ENCODE measurements at regions not wholly inside any gene's neighbourhood (a gene's known extent, or its start where the extent isn't known, plus 50 kb on each side); places are given as distances from the start of the nearest gene placed in this dataset.

DNA sequence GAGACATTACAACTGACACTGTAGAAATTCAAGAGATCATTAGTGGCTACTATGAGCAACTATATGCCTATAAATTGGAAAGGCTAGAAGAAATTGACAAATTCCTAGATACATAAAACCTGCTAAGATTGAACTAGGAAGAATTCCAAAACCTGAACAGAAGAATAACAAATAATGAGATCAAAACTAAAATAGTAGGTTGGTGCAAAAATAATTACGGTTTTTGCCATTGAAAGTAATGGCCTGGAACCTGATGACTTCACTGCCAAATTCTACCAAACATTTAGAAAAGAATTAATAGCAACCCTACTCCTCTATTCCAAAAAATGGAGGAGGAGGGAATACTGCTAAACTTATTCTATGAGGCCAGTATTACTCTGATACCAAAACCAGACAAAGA is 824.9 kb downstream of the KLHL13 start:
- Histone ChIP-seq H3K27me3 (ENCODE audit: control insufficient read depth in 2 of 2, insufficient read depth in 2 of 2, low read length in 2 of 2) (no peaks in the 10 kb centered on the region), H3K27ac (ENCODE audit: low read depth in 2 of 2, low read length in 2 of 2) (no peak overlapping the region), H3K36me3 (ENCODE audit: control insufficient read depth in 2 of 2, insufficient read depth in 2 of 2, low read length in 2 of 2) (no peaks in the 10 kb centered on the region), H3K9ac (ENCODE audit: low read depth in 1 of 2, low read length in 2 of 2) (no peak overlapping the region), H3K4me1 (ENCODE audit: control insufficient read depth in 2 of 2, insufficient read depth in 2 of 2, low read length in 2 of 2) (no peaks in the 10 kb centered on the region), H3K4me3 (ENCODE audit: low read length in 2 of 2) (no peak overlapping the region), H3K9me3 (ENCODE audit: control insufficient read depth in 2 of 2, low read length in 2 of 2) (no peaks in the 10 kb centered on the region)

- Histone ChIP-seq H3K9ac (ENCODE audit: low read depth in 1 of 2, low read length in 2 of 2) (no peak overlapping the region), H3K27me3 (ENCODE audit: control insufficient read depth in 2 of 2, insufficient read depth in 2 of 2, low read length in 2 of 2) (no peaks in the 10 kb centered on the region), H3K4me3 (ENCODE audit: low read length in 2 of 2) (no peak overlapping the region), H3K27ac (ENCODE audit: low read depth in 2 of 2, low read length in 2 of 2) (no peak overlapping the region), H3K9me3 (ENCODE audit: control insufficient read depth in 2 of 2, low read length in 2 of 2) (no peaks in the 10 kb centered on the region), H3K4me1 (ENCODE audit: control insufficient read depth in 2 of 2, insufficient read depth in 2 of 2, low read length in 2 of 2) (no peaks in the 10 kb centered on the region), H3K36me3 (ENCODE audit: control insufficient read depth in 2 of 2, insufficient read depth in 2 of 2, low read length in 2 of 2) (no peaks in the 10 kb centered on the region)
Observed at GRCh38 chrX:117274965-117275364, 812.2 kb upstream of the CT83 start.
